HCT116 (cell line): ENCODE measurements at regions not wholly inside any gene's neighbourhood (a gene's known extent, or its start where the extent isn't known, plus 50 kb on each side); places are given as distances from the start of the nearest gene placed in this dataset.

ENCODE experiments used
- EGR1 ChIP-seq: IDR thresholded peaks from 2 replicates; pipeline ENCODE4 v1.6.1; 2012; ENCODE audit warnings: low read depth
- POLR2A ChIP-seq: IDR thresholded peaks from 2 replicates; pipeline ENCODE4 v1.7.0; 2011; ENCODE audit warnings: borderline replicate concordance; ENCODE audit not compliant: insufficient read depth, insufficient read length; ENCODE audit errors: extremely low read depth
- POLR2AphosphoS5 ChIP-seq: IDR thresholded peaks from 2 replicates; pipeline ENCODE4 v1.6.1; 2011; ENCODE audit warnings: mild to moderate bottlenecking, low read depth, low read length, moderate library complexity
- TF ChIP-seq, protein P1 (sequence below), 3 experiments: fragments of 200-600 bp in 1 of 3; sonication (generic) in 1 of 3; IDR thresholded peaks in 2 of 3; conservative IDR thresholded peaks in 1 of 3; 2 replicates each; pipeline ENCODE4 v1.5.1; 2012 to 2017; ENCODE audit warnings: low read depth in 2 of 3, low read length in 2 of 3, antibody characterized with exemption in 1 of 3, borderline replicate concordance in 1 of 3, control low read depth in 1 of 3, mild to moderate bottlenecking in 1 of 3, mixed read lengths in 1 of 3, mixed run types in 1 of 3, moderate library complexity in 1 of 3; ENCODE audit not compliant: insufficient read depth in 1 of 3
- TF ChIP-seq, protein P2 (sequence below): IDR thresholded peaks from 2 replicates; pipeline ENCODE4 v1.6.1; 2011; ENCODE audit warnings: mild to moderate bottlenecking, low read length, moderate library complexity; ENCODE audit not compliant: insufficient replicate concordance; ENCODE audit errors: extremely low read depth

DNA sequence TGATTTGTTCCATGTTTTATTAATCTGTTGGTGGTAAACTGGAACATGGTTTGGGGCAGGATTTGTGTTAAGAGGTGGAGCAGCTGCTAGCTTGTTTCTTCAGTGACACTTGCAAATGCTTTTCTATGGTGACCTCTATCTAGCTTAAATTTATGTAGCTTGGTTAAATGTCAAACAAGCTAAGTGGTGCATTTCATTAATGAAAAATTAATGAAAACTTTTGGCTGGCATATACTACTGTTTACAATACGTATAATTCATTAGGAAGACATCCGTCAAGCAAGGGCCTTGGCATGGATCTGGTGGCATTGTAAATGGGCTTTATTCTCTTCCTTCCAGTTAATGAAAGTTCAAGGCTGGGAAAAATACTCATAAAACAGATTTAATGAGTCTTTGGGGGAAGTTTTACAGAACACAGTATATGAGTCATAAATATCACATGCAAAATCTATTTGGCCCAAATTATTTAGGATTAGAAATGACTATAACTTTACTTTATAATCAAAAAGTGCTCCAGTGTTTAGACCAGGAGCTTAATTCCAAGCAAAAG, 807.7 kb upstream of the SEL1L start:
- TF ChIP-seq, protein P1, sequence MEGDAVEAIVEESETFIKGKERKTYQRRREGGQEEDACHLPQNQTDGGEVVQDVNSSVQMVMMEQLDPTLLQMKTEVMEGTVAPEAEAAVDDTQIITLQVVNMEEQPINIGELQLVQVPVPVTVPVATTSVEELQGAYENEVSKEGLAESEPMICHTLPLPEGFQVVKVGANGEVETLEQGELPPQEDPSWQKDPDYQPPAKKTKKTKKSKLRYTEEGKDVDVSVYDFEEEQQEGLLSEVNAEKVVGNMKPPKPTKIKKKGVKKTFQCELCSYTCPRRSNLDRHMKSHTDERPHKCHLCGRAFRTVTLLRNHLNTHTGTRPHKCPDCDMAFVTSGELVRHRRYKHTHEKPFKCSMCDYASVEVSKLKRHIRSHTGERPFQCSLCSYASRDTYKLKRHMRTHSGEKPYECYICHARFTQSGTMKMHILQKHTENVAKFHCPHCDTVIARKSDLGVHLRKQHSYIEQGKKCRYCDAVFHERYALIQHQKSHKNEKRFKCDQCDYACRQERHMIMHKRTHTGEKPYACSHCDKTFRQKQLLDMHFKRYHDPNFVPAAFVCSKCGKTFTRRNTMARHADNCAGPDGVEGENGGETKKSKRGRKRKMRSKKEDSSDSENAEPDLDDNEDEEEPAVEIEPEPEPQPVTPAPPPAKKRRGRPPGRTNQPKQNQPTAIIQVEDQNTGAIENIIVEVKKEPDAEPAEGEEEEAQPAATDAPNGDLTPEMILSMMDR (IDR thresholded peaks at IDR 0.05 in 2 of 3, conservative IDR thresholded peaks at IDR 0.05 in 1 of 3; ENCODE audit: borderline replicate concordance in 1 of 3, insufficient read depth in 1 of 3, low read depth in 2 of 3, low read length in 2 of 3) = no peak
- TF ChIP-seq, protein P2, sequence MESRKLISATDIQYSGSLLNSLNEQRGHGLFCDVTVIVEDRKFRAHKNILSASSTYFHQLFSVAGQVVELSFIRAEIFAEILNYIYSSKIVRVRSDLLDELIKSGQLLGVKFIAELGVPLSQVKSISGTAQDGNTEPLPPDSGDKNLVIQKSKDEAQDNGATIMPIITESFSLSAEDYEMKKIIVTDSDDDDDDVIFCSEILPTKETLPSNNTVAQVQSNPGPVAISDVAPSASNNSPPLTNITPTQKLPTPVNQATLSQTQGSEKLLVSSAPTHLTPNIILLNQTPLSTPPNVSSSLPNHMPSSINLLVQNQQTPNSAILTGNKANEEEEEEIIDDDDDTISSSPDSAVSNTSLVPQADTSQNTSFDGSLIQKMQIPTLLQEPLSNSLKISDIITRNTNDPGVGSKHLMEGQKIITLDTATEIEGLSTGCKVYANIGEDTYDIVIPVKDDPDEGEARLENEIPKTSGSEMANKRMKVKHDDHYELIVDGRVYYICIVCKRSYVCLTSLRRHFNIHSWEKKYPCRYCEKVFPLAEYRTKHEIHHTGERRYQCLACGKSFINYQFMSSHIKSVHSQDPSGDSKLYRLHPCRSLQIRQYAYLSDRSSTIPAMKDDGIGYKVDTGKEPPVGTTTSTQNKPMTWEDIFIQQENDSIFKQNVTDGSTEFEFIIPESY = no peak
- no peak for TF ChIP-seq POLR2A
- no peak for TF ChIP-seq EGR1
- no peak for TF ChIP-seq POLR2AphosphoS5
